SU-DHL-6 (cell line): ENCODE measurements at regions not wholly inside any gene's neighbourhood (a gene's known extent, or its start where the extent isn't known, plus 50 kb on each side); places are given as distances from the start of the nearest gene placed in this dataset.

Experiments used
- H2AFZ ChIP-seq: fragments of 200-600 bp; sonication (generic); 2 replicates; pipeline ENCODE4 v1.6.1; 2014; ENCODE audit warnings: low read depth, mild to moderate bottlenecking, moderate library complexity, mixed read lengths, antibody characterized with exemption, low read length; ENCODE audit not compliant: severe bottlenecking
- H3F3A ChIP-seq: fragments of 200-600 bp; shearing (Covaris generic); 2 replicates; pipeline ENCODE4 v1.6.0; 2016; ENCODE audit warnings: antibody characterized with exemption, mild to moderate bottlenecking; ENCODE audit not compliant: insufficient read depth
- H3K27ac ChIP-seq: fragments of 200-600 bp; sonication (generic); 2 replicates; pipeline ENCODE4 v1.5.1; 2016; ENCODE audit warnings: low read depth, mild to moderate bottlenecking, low read length, moderate library complexity, mixed read lengths
- H3K27me3 ChIP-seq: fragments of 200-600 bp; sonication (generic), shearing (Covaris generic); 2 replicates; pipeline ENCODE4 v1.6.0; 2014; ENCODE audit warnings: mild to moderate bottlenecking, low read length
- H3K36me3 ChIP-seq: fragments of 200-600 bp; sonication (generic); 2 replicates; pipeline ENCODE4 v1.6.1; 2014; ENCODE audit warnings: mild to moderate bottlenecking, low read length, mixed read lengths
- H3K4me2 ChIP-seq: fragments of 300-600, 200-600 bp; shearing (Covaris generic), sonication (generic); 2 replicates; pipeline ENCODE4 v1.6.0; 2014; ENCODE audit warnings: low read length, low read depth, mild to moderate bottlenecking; ENCODE audit not compliant: poor library complexity, severe bottlenecking
- H3K4me3 ChIP-seq: fragments of 200-600 bp; sonication (generic); 2 replicates; pipeline ENCODE4 v1.5.1; 2014; ENCODE audit warnings: antibody characterized with exemption, low read length, mild to moderate bottlenecking, mixed read lengths; ENCODE audit not compliant: insufficient read depth, poor library complexity, severe bottlenecking
- H3K79me2 ChIP-seq: fragments of 200-600 bp; sonication (generic); 2 replicates; pipeline ENCODE4 v1.6.1; 2014; ENCODE audit warnings: mild to moderate bottlenecking, low read length, moderate library complexity; ENCODE audit not compliant: insufficient read depth
- H3K9ac ChIP-seq: fragments of 200-600 bp; sonication (generic); 2 replicates; pipeline ENCODE4 v1.7.0; 2014; ENCODE audit warnings: mild to moderate bottlenecking, low read length
- H3K9me2 ChIP-seq: fragments of 200-600 bp; sonication (generic); replicated peaks from 2 replicates; pipeline ENCODE4 v1.6.1; 2014; ENCODE audit warnings: low read length; ENCODE audit not compliant: insufficient read depth
- H3K9me3 ChIP-seq: fragments of 200-600 bp; sonication (generic); 2 replicates; pipeline ENCODE4 v1.6.1; 2014; ENCODE audit warnings: low read length, mixed read lengths; ENCODE audit not compliant: insufficient read depth
- H4K20me1 ChIP-seq: fragments of 200-600 bp; sonication (generic); 2 replicates; pipeline ENCODE4 v1.6.1; 2014; ENCODE audit warnings: low read depth, mild to moderate bottlenecking, antibody characterized with exemption, low read length, moderate library complexity, mixed read lengths
- EZH2phosphoT487 ChIP-seq: fragments of 200-600 bp; sonication (generic), shearing (Covaris generic); conservative IDR thresholded peaks from 2 replicates; pipeline ENCODE4 v1.6.1; 2018; ENCODE audit warnings: mild to moderate bottlenecking, antibody characterized with exemption, low read length, moderate library complexity, mixed read lengths
- TF ChIP-seq, protein P1 (sequence below): fragments of 200-600 bp; sonication (generic); IDR thresholded peaks from one replicate; pipeline ENCODE4 v1.5.1; 2017; ENCODE audit warnings: antibody characterized with exemption, mild to moderate bottlenecking, low read length, moderate library complexity; ENCODE audit not compliant: insufficient read depth, poor library complexity, severe bottlenecking

DNA sequence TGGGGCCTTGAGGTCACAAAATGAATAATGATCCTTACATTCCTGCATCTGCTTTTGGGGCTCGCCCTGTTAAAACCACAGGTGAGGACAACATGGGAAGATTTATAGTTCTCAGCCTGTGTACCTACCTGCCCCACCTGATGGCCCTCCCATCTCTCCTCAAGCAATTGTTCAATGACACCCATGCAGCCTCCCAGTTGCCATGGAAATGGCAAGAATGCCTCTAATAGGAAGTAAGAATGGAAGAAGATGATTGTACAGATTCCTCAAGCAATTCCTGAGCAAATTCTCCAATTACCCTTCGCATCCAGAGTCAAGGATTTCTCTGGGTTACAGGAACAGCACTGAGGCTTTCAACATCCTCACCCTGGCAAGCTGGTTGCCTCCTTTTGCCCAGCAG is 78.6 kb upstream of the CCL2 start:
- Histone ChIP-seq H3K36me3 (no peaks in the 10 kb centered on the region), H4K20me1 (no peaks in the 10 kb centered on the region), H3K27me3 (no peaks in the 10 kb centered on the region), H3K79me2 (no peaks in the 10 kb centered on the region), H3K9ac (no peak overlapping the region), H3K9me3 (no peaks in the 10 kb centered on the region), H3K27ac (no peak overlapping the region), H3K4me2 (no peak overlapping the region), H3F3A (no peaks in the 10 kb centered on the region), H3K4me3 (no peak overlapping the region), H2AFZ (no peak overlapping the region), H3K9me2 (no peaks in the 10 kb centered on the region)
- TF ChIP-seq, protein P1, sequence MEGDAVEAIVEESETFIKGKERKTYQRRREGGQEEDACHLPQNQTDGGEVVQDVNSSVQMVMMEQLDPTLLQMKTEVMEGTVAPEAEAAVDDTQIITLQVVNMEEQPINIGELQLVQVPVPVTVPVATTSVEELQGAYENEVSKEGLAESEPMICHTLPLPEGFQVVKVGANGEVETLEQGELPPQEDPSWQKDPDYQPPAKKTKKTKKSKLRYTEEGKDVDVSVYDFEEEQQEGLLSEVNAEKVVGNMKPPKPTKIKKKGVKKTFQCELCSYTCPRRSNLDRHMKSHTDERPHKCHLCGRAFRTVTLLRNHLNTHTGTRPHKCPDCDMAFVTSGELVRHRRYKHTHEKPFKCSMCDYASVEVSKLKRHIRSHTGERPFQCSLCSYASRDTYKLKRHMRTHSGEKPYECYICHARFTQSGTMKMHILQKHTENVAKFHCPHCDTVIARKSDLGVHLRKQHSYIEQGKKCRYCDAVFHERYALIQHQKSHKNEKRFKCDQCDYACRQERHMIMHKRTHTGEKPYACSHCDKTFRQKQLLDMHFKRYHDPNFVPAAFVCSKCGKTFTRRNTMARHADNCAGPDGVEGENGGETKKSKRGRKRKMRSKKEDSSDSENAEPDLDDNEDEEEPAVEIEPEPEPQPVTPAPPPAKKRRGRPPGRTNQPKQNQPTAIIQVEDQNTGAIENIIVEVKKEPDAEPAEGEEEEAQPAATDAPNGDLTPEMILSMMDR: no peak
- TF ChIP-seq EZH2phosphoT487: no peak

DNA sequence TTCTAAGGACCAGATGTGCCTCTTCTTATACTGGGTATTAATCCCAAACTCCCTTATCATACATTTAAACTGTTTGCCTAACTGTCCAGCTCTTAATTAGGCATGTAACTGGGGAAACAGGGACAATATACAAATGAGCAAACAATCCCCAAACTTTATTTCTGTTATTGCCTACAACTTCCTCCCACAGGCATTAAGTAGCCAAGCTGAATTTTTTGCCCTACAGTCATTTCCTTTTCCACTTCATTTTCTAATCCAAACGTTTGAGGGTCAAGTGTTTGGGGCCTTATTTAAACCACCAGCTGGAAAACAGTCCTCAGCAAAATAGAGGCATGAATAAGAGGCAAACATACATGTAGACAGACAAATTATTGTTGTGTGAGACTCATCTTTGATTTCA is 77.4 kb upstream of the CCL2 start:
- Histone ChIP-seq H3K4me3 (no peak overlapping the region), H3K4me2 (no peak overlapping the region)

DNA sequence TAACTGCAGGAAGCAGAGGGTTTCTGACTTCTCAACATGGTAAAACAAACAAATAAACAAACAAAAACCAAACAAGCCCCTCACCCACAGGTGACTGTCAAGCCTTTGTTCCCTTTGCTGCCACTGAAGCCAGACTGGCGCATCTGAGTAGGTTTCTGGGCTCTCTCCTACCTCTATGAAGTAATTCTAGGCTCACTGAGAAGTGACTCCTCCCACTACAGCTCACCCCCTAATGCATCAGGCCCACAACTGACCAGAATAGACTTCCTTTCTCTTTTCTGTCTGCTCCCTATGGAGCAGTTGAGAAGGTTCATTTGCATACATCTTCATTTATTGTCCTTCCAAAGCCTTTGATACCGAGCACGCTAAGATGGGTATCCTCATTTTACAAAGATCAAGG is 77.0 kb upstream of the CCL2 start:
- Histone ChIP-seq H3K79me2 (no peaks in the 10 kb centered on the region), H3K9ac (no peak overlapping the region), H3K4me3 (no peak overlapping the region), H3K27me3 (no peaks in the 10 kb centered on the region), H2AFZ (no peak overlapping the region), H3K36me3 (no peaks in the 10 kb centered on the region), H3K4me2 (no peak overlapping the region), H3K9me3 (no peaks in the 10 kb centered on the region), H3F3A (no peaks in the 10 kb centered on the region), H4K20me1 (no peaks in the 10 kb centered on the region), H3K27ac (no peak overlapping the region), H3K9me2 (no peaks in the 10 kb centered on the region)
- TF ChIP-seq EZH2phosphoT487: no peak
- TF ChIP-seq, protein P1: no peak

More for the DNA sequence above, 77.4 kb upstream of the CCL2 start:
- H3K9me3 ChIP-seq: no peaks in the 10 kb centered on the region
- no peaks in the 10 kb centered on the region for H4K20me1 ChIP-seq
- H3K9me2 ChIP-seq: no peaks in the 10 kb centered on the region
- no peaks in the 10 kb centered on the region for H3K79me2 ChIP-seq
- no peaks in the 10 kb centered on the region for H3K27me3 ChIP-seq
- H2AFZ ChIP-seq: no peak overlapping the region
- no peak overlapping the region for H3K27ac ChIP-seq
- H3K9ac ChIP-seq: no peak overlapping the region
- H3F3A ChIP-seq: no peaks in the 10 kb centered on the region
- no peak for TF ChIP-seq EZH2phosphoT487
- TF ChIP-seq, protein P1: no peak
- no peaks in the 10 kb centered on the region for H3K36me3 ChIP-seq
